Activated naive CD4-positive, alpha-beta T cell treated with anti-CD3 and anti-CD28 coated beads for 36 hours (primary cell): ENCODE measurements at regions not wholly inside any gene's neighbourhood (a gene's known extent, or its start where the extent isn't known, plus 50 kb on each side); places are given as distances from the start of the nearest gene placed in this dataset.
"Not testable (repeated sequence)": the region's sequence is repeated elsewhere in the genome, so short reads cannot be mapped to it uniquely, and the experiment has no call there.

ENCODE experiments used
- CTCF ChIA-PET: fragments of 350-600 bp; sonication (Branson Sonifier 250); formaldehyde crosslinking; loops from one replicate; lab custom pipeline; 2021; ENCODE audit warnings: antibody characterized with exemption; lab: Charles Lee
- DNase-seq: peaks from one replicate; pipeline ENCODE4 v3.0.0-alpha.2; 2020
- H3K27ac Mint-ChIP-seq: one replicate; pipeline ENCODE4 v1.8.0; 2021; ENCODE audit warnings: mild to moderate bottlenecking, mixed read lengths
- H3K27me3 Mint-ChIP-seq: one replicate; pipeline ENCODE4 v1.8.0; 2021; ENCODE audit warnings: low read depth, mixed read lengths
- H3K36me3 Mint-ChIP-seq: one replicate; pipeline ENCODE4 v1.8.0; 2021; ENCODE audit warnings: low read depth, mixed read lengths
- H3K4me1 Mint-ChIP-seq: one replicate; pipeline ENCODE4 v1.8.0; 2021; ENCODE audit warnings: low read depth, mixed read lengths
- H3K4me3 Mint-ChIP-seq: one replicate; pipeline ENCODE4 v1.8.0; 2021; ENCODE audit warnings: mild to moderate bottlenecking, moderate library complexity, mixed read lengths
- H3K9me3 Mint-ChIP-seq: one replicate; pipeline ENCODE4 v1.8.0; 2021; ENCODE audit warnings: mixed read lengths
- intact Hi-C: fragments of 100-400 bp; cut with micrococcal nuclease; formaldehyde crosslinking; loops from one replicate; pipeline ENCODE4 v1.15.1; 2023

DNA sequence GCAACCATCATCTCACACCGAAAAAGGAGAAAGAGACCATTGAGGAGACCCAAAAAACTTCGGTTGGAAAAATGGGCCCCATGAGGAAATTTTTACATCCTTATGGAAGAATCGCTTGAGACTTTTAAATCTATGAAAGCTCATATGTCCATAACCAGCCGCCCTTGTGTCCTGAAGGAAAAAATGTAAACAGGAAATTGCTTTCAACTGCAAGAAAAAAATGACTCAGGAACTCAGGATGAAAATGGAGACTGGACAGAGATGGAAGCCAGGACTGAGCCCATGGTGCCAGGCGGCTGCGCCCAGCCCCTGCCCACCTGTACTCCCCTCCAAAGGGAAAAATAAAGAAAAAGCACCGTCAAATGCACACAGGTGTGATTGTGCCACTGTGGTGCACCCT lies 81.5 kb upstream of the SLC66A3 start:
- Mint-ChIP-seq H3K4me1 (peaks cover 4% of the 10 kb centered on the region), H3K4me3 (no peak overlapping the region), H3K9me3 (no peaks in the 10 kb centered on the region), H3K27ac (no peak overlapping the region), H3K36me3 (no peaks in the 10 kb centered on the region), H3K27me3 (peaks cover 18% of the 10 kb centered on the region)
- CTCF ChIA-PET = interaction anchor here (0.6 to 1.2 kb wide), 2 partner anchors 241 to 255 kb away, joined by 3 to 4 read pairs; no protein-coding TSS in a partner anchor
- intact Hi-C loops = loop anchor here (2.0 to 5.0 kb wide), 2 partner anchors 51 to 241 kb away; no protein-coding TSS in a partner anchor
- DNase-seq = no peak

DNA sequence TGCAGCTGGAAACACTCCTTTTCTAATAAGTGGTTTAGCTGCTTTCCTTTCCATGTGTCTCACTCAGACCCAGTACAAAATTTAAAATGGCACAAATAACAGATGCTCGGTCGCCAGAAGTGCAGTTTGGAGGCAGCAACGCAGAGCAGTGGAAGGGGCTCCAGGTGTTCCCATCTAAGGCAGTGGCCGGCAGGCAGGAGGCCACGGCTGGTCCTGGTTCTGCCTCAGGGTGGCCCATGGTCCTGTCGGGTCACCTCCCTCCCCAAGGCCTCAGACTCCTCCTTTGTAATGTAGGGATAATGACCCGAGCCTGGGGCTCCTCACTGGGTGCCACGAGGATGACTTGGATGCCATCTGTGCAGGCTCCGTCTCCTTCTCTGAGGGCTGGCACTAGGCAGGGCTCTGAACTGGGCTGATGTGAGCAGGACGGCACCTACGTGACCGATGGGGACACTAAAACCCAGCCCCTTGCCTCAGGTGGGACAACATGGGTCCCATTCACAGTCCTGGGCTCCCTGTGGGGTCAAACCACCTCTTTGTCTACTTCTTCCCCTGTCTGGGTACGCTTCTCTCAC lies 80.9 kb upstream of the SLC66A3 start:
- Mint-ChIP-seq H3K36me3 (no peaks in the 10 kb centered on the region), H3K27ac (no peak overlapping the region), H3K9me3 (no peaks in the 10 kb centered on the region), H3K4me1 (peaks cover 4% of the 10 kb centered on the region), H3K4me3 (no peak overlapping the region), H3K27me3 (peaks cover 16% of the 10 kb centered on the region)
- intact Hi-C loops = loop anchor here (5.0 kb wide), 1 partner anchor 242 kb away; no protein-coding TSS in a partner anchor
- CTCF ChIA-PET = no interaction called here
- no peak for DNase-seq

DNA sequence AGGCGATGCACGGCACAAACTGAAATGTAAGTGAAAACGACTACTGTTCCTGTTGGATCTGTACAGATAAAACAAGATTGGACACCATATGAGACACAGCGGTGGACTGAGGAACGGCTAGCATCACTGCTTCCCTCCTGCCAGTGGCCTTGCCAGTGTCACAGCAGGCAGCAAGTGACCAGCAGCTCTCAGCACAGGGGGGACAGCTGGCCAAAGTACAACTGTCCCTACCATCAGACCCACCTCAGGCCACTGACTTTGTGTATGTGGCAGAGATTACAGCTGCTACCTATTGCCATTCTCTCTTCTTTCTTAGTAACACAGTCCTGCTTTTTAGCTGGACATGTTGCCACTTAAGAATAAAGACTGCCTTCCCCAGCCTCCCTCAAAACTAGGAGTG lies 80.0 kb upstream of the SLC66A3 start:
- Mint-ChIP-seq H3K27ac (no peak overlapping the region), H3K4me3 (no peak overlapping the region), H3K4me1 (peaks cover 4% of the 10 kb centered on the region), H3K9me3 (no peaks in the 10 kb centered on the region), H3K36me3 (no peaks in the 10 kb centered on the region), H3K27me3 (peaks cover 16% of the 10 kb centered on the region)
- no peak for DNase-seq
- intact Hi-C loops = no loop called here
- CTCF ChIA-PET = no interaction called here

DNA sequence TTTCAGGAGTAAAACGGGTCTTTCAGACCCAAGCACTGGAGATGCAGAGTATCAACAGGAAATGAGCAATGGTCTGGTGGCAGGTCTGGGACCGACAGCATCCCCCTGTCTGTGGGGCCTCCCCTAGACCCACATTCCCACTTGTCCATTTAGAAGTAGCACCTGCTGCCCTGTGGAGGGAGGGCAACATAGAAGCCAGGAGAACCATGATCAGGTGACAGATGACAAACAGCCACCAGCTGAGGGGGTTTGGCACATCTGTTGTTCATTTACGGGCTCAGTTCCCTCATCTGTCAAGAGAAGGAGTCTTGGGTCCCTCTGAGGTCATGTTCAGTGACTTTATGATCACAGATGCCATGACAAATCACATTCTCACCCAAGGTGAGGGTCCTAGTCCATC lies 77.9 kb upstream of the SLC66A3 start:
- DNase-seq = no peak
- CTCF ChIA-PET = no interaction called here
- no peak overlapping the region for H3K27ac Mint-ChIP-seq
- H3K4me1 Mint-ChIP-seq = peaks cover 2% of the 10 kb centered on the region
- intact Hi-C loops = no loop called here
- peaks cover 10% of the 10 kb centered on the region for H3K27me3 Mint-ChIP-seq
- no peak overlapping the region for H3K4me3 Mint-ChIP-seq
- H3K9me3 Mint-ChIP-seq = no peaks in the 10 kb centered on the region
- H3K36me3 Mint-ChIP-seq = no peaks in the 10 kb centered on the region

DNA sequence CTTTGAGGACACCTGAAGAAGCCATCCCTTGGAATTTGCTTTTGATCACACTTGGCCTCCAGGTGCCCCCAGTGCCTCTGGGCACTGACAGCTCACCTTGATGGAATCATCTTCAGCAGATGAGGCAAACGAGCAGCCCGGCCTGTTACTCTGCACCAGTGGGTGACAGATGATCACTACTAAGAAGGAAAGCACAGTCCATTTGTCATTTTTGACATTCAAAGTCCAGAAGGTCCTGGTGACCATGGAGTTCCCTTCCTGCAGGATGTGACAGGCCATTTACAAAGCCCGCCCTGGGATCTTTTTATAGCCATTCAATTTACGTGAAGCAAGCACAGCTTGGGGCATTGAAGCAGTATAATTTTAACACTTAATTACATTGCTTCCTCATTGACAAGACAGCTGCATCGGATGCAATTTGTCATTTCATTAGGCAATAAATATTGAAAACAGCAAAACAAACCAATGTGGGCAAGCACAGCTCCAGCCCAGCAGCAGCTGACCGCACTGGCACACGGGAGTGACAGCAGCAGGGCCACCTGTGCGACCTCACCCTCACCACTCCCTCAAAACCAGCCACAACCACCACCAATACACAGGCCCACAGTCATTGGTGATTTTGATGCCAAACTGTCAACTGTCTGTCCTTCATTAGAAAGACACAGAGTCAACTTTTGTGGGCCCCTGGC lies 76.0 kb upstream of the SLC66A3 start:
- H3K27ac Mint-ChIP-seq = no peak overlapping the region
- no peaks in the 10 kb centered on the region for H3K4me1 Mint-ChIP-seq
- H3K9me3 Mint-ChIP-seq = no peaks in the 10 kb centered on the region
- CTCF ChIA-PET = interaction anchor here (1.9 kb wide), 1 partner anchor 247 kb away, joined by 5 read pairs; no protein-coding TSS in a partner anchor
- H3K4me3 Mint-ChIP-seq = no peak overlapping the region
- no peaks in the 10 kb centered on the region for H3K36me3 Mint-ChIP-seq
- DNase-seq = no peak
- intact Hi-C loops = no loop called here
- H3K27me3 Mint-ChIP-seq = no peaks in the 10 kb centered on the region

DNA sequence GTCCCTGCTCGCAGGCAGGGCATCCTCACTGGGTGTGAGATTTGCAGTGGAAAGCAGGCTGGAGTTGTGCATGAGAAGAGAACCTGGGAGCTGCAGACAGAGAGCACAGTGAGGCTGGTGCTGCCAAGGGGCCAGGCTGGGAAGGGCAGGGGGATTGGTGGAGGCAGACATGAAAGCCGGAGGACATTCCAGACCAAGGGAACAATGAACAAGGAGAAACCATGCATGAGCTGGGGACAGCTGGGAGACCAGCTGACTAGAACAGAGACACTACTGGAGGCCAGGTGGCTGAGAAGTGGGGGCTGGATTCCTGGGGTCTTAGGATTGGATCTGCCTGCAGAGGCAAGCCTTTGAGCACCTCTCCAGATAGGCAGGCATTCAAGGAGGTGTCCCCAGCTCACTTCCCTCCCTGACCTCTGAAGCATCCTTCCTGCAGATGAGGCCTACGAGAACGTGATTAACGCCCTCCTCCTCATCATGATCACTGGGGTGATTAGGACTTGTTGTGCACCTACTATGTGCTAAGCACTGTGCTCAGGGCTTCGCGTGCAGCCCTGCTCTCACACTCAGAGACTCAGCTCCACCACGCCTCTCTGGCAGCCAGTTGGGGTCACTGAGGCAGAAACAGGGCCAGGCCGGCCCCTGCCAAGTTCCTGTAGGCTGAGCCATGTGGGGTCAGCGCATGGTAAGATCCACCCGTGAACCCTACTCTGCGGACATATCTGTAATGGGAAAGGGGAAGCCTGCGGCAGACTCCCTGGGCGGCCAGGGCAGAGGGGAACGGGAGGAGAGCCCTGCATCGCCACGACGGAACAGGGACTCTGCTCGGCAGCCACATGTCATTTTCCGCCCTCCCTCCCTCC lies 74.8 kb upstream of the SLC66A3 start:
- no peak overlapping the region for H3K27ac Mint-ChIP-seq
- H3K36me3 Mint-ChIP-seq = no peaks in the 10 kb centered on the region
- H3K27me3 Mint-ChIP-seq = no peaks in the 10 kb centered on the region
- no peaks in the 10 kb centered on the region for H3K9me3 Mint-ChIP-seq
- DNase-seq = no peak
- no peak overlapping the region for H3K4me3 Mint-ChIP-seq
- CTCF ChIA-PET = interaction anchor here (1.9 kb wide), 1 partner anchor 248 kb away, joined by 5 read pairs; no protein-coding TSS in a partner anchor
- H3K4me1 Mint-ChIP-seq = no peaks in the 10 kb centered on the region
- intact Hi-C loops = no loop called here

DNA sequence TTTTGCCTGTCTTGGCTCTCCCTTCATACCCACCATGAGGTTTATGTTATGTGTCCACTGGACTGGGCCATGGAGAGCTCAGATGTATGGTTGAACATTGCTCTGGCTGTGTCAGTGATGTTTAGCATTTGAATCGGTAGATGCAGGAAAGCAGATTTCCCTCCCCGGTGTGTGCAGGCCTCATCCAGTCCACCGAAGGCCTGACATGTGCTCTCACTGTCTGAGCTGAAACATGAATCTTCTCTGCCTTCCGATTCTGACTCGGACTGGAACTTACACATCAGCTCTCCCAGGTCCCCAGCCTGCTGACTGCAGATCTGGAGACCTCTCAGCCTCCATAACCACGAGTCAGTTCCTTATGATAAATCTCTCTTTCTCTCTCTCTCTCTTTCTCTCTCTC lies 72.4 kb upstream of the SLC66A3 start:
- Mint-ChIP-seq H3K27ac (no peak overlapping the region), H3K27me3 (no peaks in the 10 kb centered on the region), H3K4me3 (no peak overlapping the region), H3K9me3 (no peaks in the 10 kb centered on the region), H3K36me3 (no peaks in the 10 kb centered on the region), H3K4me1 (no peaks in the 10 kb centered on the region)
- CTCF ChIA-PET = no interaction called here
- intact Hi-C loops = no loop called here
- DNase-seq = no peak

DNA sequence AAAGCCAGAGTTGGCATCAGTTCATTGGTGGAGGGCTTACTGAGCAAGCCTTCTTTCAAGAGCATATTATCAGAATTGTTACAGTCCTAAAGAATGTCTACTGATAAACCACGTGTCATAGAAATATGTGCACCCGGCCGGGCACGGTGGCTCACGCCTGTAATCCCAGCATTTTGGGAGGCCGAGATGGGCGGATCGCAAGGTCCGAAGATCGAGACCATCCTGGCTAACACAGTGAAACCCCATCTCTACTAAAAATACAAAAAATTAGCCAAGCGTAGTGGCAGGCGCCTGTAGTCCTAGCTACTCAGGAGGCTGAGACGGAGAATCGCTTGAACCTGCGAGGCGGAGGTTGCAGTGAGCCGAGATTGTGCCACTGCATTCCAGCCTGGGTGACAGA lies 66.4 kb upstream of the SLC66A3 start:
- H3K27ac Mint-ChIP-seq, H3K4me1 Mint-ChIP-seq, intact Hi-C loops, DNase-seq, H3K36me3 Mint-ChIP-seq, H3K4me3 Mint-ChIP-seq, H3K9me3 Mint-ChIP-seq, H3K27me3 Mint-ChIP-seq, CTCF ChIA-PET: not testable (repeated sequence)

DNA sequence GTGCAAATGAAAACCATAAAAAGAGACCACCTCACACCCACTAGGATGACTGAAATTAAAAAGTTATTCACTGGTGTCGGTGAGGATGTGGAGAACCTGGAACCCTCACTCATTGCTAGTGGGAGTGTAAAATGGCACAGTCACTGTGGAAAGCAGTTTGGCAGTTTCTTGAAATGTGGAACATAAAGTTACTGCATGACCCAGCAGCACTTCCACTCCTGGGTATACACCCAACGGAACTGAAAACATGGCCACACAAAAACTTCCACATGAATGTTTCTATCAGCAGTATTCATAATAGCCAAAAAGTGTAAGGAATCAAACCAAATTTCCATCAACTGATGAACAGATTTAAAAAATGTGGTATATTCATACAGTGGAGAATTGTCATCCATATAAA lies 65.1 kb upstream of the SLC66A3 start:
- CTCF ChIA-PET = no interaction called here
- no peak overlapping the region for H3K27ac Mint-ChIP-seq
- no peak for DNase-seq
- H3K36me3 Mint-ChIP-seq = no peaks in the 10 kb centered on the region
- no peaks in the 10 kb centered on the region for H3K9me3 Mint-ChIP-seq
- no peaks in the 10 kb centered on the region for H3K4me1 Mint-ChIP-seq
- no peaks in the 10 kb centered on the region for H3K27me3 Mint-ChIP-seq
- no peak overlapping the region for H3K4me3 Mint-ChIP-seq
- intact Hi-C loops = no loop called here

DNA sequence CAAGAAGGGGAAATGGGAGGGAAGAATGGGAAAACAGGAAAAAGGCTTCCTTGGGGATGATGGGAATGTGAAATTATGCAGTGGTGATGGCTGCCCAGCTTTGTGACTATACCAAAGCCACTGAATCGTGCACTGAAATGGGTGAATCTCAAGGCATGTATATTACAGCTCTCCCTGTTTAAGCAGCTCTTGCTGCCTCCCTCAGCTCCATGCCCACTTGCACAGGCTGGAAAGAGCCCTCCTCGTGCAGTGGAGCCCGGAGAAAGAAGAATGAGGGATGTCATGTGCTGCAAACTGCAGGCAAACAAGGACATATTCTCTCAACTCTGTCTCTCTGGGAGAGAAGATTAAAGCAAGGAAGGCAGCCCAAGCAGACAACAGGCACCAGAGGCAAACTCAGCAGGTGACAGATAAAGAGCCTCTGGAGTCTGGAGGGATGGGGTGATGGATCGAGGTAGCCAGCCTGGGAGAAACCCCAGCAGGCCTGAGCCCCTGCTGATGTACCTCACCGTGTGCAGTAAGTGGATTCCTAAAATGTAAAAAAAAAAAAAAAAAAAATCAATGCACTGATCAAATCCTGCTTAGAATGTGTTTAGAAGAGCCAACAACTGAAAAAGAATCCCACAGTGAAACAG lies 62.4 kb upstream of the SLC66A3 start:
- no peak overlapping the region for H3K4me3 Mint-ChIP-seq
- H3K4me1 Mint-ChIP-seq = no peaks in the 10 kb centered on the region
- no peaks in the 10 kb centered on the region for H3K36me3 Mint-ChIP-seq
- no peak for DNase-seq
- H3K27ac Mint-ChIP-seq = no peak overlapping the region
- CTCF ChIA-PET = interaction anchor here (0.6 to 1.5 kb wide), 3 partner anchors 31 to 258 kb away, joined by 3 to 5 read pairs (median 3); a partner anchor contains a TSS
- H3K9me3 Mint-ChIP-seq = no peaks in the 10 kb centered on the region
- intact Hi-C loops = no loop called here
- H3K27me3 Mint-ChIP-seq = no peaks in the 10 kb centered on the region

DNA sequence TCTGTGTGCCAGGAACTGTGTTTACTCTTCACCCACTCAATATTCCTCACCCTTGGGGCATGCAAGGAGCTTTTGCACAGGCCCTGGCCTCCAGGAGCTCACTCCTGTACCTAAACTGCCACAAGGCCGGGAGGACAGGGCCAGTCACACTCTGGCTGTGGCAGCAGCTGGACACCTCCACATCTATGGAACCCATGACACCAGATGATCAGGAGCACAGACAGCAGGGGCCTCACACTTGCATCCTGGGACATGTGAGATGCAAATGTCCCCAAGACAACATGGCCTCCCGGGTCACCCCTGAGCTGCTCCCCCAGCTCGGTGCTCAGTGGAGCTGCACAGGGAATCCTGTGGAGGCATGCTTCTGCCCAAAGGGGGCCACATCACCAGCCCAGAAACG lies 61.8 kb upstream of the SLC66A3 start:
- no peaks in the 10 kb centered on the region for H3K27me3 Mint-ChIP-seq
- intact Hi-C loops = no loop called here
- no peaks in the 10 kb centered on the region for H3K4me1 Mint-ChIP-seq
- H3K36me3 Mint-ChIP-seq = no peaks in the 10 kb centered on the region
- no peaks in the 10 kb centered on the region for H3K9me3 Mint-ChIP-seq
- H3K4me3 Mint-ChIP-seq = no peak overlapping the region
- CTCF ChIA-PET = interaction anchor here (1.2 to 1.5 kb wide), 2 partner anchors 30 to 39 kb away, joined by 3 to 5 read pairs; a partner anchor contains a TSS
- no peak for DNase-seq
- H3K27ac Mint-ChIP-seq = no peak overlapping the region
